GM10248 (cell line): ENCODE measurements at regions not wholly inside any gene's neighbourhood (a gene's known extent, or its start where the extent isn't known, plus 50 kb on each side); places are given as distances from the start of the nearest gene placed in this dataset.

Experiments used
- CTCF ChIA-PET: fragments of 300-600 bp; sonication (Branson Sonifier 250); formaldehyde crosslinking; extraction: SDS; loops from one replicate; lab custom pipeline; 2021; ENCODE audit warnings: antibody characterized with exemption; lab: Yijun Ruan, JAX
- POLR2A ChIA-PET: fragments of 350-650 bp; sonication (Branson Sonifier 250); formaldehyde crosslinking; extraction: SDS; loops from one replicate; lab custom pipeline; 2020; ENCODE audit warnings: antibody characterized with exemption; lab: Yijun Ruan, JAX
- DNase-seq: peaks from one replicate; pipeline ENCODE4 v3.0.0; 2012; ENCODE audit errors: extremely low spot score
- CTCF ChIP-seq: IDR thresholded peaks from 2 replicates; pipeline ENCODE4 v1.5.1; 2012; ENCODE audit warnings: mild to moderate bottlenecking, low read depth; ENCODE audit errors: extremely low read depth, missing control alignments, control extremely low read depth

DNA sequence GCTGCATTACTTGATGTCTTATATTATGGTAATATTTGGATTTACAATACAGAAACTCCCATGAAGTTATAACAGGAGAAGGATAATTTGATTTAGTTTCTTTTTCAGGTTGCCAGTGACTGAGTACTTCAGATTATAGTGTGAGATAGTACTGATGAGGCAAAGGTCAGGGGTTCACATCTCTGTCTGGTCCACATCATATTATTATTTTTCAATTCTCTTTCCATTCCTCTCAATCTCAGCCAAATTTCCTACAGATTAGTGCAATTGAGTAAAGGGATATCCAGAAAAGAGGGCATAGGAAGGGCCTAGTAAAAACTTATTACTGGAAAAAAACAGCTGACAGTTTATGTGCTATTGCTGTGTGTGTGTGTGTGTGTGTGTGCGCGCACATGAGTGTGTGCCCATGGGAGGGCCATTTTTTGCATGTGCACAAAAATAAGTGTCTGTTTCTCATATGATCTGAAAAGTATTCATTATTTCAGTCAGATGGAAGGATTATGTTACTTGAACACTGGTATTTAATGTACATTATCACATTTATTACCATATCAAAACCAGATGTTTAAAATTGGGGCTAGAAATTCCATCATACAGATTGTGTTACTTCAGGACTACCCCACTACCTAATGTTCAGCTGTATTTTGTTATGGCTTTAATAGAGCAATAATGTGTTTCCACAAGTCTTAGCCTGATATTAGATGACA, 78.3 kb upstream of the KCNK2 start:
- no peak for DNase-seq
- TF ChIP-seq CTCF = no peak
- ChIA-PET CTCF (no interaction called here), POLR2A (no interaction called here)

DNA sequence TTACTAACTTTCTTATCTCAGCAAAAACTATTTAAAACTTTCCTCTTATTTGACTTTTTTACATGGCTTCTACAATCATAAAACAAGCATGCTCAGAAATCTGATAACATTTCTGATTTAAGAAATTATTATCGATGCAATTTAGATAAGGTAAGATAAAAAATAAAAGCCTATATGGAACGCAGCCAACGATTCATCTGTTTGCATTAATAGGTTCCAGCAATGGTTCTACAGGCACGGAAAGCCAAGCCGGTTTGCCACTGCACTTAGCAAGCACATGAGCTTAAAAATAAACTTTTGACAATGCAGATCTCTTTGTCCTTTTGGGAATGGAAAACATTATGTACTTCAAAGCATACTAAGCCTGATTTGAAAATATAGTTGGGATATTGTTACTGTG, 77.5 kb upstream of the KCNK2 start:
- no peak for TF ChIP-seq CTCF
- CTCF ChIA-PET = no interaction called here
- POLR2A ChIA-PET = no interaction called here
- no peak for DNase-seq

DNA sequence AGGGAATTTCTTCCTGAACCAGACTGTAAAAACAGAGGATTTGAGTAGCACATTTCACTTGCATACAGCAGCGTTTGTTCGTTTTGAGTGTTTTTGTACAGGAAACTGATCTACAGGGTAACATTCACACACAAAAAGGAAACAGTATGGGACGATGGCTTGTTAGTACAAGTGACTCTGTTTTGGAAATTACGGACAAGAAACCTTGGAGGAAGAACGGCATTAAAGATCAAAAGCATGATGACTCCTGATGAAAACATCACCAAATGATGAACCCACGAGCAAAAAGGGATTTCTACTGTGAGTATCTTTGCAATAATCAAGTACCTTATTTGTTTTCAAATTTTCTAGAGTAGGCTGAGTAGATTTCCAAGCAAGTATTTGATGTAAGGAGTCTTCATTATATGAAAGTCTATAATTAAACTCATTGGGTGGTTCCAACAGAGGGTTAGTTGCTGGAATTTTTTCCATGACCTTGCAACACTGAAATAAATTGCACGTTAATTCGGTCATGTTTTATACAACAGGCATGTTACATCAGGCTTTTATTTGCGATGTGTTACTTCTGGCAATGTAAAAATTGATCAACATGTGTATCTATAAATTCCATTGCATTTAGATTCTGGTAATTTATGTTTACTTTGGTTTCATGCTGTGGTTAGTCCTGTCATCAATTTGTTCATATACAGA, 76.7 kb upstream of the KCNK2 start:
- POLR2A ChIA-PET = no interaction called here
- no peak for TF ChIP-seq CTCF
- no peak for DNase-seq
- CTCF ChIA-PET = no interaction called here

DNA sequence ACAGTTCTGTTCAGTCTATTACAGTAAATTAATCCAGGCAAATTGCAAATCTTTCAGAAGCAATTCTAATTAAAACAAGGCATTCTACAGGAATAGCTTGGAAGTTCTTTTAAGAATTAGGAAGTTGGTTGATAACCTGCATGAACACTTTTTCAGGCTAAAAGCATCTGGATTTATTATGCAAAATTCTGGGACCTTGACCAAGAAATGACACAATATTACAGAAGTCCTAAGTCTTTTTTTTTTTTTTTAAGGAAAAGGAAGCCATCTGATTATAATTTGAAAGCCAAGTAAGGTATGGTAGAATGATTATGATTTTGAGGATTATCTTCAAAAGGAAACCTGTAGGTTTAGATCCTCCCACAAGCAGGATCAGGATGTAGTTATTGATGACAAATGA, 74.7 kb upstream of the KCNK2 start:
- CTCF ChIA-PET = no interaction called here
- no peak for DNase-seq
- POLR2A ChIA-PET = no interaction called here
- TF ChIP-seq CTCF = no peak

DNA sequence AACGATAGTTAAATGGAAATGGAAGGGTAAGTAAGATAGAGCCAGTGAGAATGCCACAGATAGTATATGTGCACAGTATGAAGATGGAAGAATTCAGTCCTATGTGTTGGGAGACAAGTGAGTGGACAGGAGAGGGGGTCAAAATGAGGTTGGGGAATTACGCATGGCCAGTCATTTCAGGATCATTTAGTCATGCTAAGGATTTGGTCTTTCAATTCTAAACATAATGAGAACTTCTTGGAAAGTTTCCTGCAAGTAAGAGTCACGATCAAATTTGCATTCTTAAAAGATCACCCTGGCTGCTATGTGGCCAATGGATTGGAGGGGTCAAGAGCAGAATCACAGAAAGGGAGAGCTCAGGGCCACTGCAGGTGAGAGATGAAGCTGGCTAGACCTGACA, 64.0 kb upstream of the KCNK2 start:
- TF ChIP-seq CTCF = no peak
- ChIA-PET CTCF (no interaction called here), POLR2A (no interaction called here)
- DNase-seq = no peak

GRCh38 chr1:215022204-215022603, 60.3 kb upstream of the KCNK2 start:
- DNase-seq = no peak
- CTCF ChIA-PET = no interaction called here
- POLR2A ChIA-PET = no interaction called here
- no peak for TF ChIP-seq CTCF
